ENCODE measurements at regions not wholly inside any gene's neighbourhood (a gene's known extent, or its start where the extent isn't known, plus 50 kb on each side); places are given as distances from the start of the nearest gene placed in this dataset.

DNA sequence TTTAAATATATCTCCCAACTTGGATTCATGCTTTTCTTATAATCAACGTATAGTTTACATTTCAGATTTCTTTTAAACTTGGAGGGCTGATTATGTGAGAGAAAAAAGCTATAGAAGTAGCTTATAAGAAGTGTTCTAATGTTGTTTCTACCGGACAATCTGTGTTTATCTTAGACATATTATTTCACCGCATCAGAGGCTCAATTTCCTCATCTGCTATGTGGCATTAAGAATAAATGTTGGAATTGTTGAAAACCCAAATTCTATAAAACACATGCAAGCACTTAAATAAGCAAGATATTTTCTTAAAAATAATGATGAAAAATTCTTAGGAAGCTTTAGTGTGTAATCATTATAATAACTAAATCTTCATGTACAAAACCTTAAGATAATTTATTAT, 407.9 kb downstream of the HRH4 start:
- no peak overlapping the region for H3K27ac ChIP-seq
- TF ChIP-seq, protein P1, sequence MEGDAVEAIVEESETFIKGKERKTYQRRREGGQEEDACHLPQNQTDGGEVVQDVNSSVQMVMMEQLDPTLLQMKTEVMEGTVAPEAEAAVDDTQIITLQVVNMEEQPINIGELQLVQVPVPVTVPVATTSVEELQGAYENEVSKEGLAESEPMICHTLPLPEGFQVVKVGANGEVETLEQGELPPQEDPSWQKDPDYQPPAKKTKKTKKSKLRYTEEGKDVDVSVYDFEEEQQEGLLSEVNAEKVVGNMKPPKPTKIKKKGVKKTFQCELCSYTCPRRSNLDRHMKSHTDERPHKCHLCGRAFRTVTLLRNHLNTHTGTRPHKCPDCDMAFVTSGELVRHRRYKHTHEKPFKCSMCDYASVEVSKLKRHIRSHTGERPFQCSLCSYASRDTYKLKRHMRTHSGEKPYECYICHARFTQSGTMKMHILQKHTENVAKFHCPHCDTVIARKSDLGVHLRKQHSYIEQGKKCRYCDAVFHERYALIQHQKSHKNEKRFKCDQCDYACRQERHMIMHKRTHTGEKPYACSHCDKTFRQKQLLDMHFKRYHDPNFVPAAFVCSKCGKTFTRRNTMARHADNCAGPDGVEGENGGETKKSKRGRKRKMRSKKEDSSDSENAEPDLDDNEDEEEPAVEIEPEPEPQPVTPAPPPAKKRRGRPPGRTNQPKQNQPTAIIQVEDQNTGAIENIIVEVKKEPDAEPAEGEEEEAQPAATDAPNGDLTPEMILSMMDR (conservative IDR thresholded peaks at IDR 0.05): no peak
- no peak for TF ChIP-seq ZFX (IDR thresholded peaks at IDR 0.05)

DNA sequence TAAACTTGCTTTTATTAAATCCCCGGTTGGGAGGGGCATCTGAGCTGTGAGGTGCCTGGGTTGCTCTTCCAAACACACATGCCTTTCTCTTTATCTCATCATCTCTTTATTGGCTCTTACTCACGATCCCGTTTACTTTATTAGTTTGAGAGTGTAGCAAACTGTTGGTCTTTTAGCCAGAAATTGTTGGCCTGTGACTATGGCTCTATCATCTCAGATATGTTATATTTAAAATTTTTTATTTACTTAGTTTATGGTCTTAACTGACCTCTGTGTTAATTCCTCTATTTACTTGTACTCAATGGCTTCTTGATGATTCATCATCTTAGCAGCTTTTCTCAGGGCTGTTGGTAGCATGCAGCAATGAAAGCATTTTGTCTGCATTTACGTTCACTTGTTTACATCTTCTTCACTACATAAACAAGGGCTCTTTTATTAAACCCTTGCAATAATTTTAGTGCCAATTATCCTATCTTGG, 408.4 kb downstream of the HRH4 start:
- H3K27ac ChIP-seq: no peak overlapping the region
- no peak for TF ChIP-seq ZFX (IDR thresholded peaks at IDR 0.05)
- TF ChIP-seq, protein P1 (conservative IDR thresholded peaks at IDR 0.05): no peak

DNA sequence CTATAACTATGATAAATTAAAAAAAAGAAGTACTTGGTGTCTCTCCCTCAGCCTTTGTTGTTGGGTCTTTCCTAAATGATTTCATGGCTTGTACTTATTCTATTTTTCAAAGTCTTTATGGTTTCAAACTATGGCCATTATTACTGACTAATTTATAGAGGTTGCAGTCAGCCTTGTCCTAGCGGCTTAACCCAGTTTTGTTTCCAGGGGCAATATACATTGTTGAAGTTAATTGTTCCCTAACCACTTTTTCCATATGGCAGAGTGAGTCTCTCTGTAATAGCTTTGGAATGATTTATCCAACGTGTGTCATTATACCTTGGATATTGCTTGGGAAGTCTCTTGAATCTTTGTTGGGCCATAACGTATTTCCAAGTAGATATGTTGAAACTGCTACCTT, 408.8 kb downstream of the HRH4 start:
- H3K27ac ChIP-seq: no peak overlapping the region
- TF ChIP-seq, protein P1 (conservative IDR thresholded peaks at IDR 0.05): no peak
- TF ChIP-seq ZFX (IDR thresholded peaks at IDR 0.05): no peak

DNA sequence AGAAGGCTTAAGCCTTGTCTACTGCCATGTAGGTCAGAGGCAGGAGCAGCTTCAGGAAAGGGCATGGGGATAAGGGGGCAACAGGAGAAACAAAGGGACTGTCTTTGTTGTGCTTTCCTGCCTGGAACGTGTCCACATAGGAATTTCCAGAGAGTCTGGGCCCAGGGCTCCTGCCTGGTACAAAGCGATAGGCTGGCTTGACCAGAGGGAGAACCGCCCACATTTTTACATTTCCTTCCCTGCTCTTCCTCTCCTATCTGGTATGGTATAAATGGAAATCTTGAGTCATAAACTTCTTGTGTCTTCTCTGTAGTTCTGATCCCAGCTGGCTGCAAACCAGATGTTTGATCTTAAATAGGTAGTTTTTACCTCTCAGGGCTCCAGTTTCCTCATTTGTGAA, 414.8 kb downstream of the HRH4 start:
- TF ChIP-seq, protein P1 (conservative IDR thresholded peaks at IDR 0.05): no peak
- no peak for TF ChIP-seq ZFX (IDR thresholded peaks at IDR 0.05)
- H3K27ac ChIP-seq: no peak overlapping the region

DNA sequence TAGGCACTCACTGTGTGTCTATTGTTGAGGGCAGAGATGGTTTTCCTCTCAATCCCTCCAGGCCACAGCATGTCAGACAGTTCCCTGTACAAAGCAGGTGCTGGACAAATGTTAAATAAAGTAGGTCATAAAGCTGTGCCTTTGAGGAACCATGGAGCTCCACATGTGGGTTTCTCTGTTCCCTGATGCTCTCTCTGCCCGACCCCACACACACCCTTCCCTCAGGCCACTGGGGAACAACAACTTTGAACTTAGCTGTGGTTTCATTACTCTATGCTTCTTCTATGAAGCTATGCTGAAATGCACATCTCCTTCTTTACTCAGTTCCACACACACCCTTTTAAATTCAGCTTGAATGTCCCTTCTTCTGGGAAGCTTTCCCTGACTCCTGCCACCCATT, 415.3 kb downstream of the HRH4 start:
- H3K27ac ChIP-seq: no peak overlapping the region
- TF ChIP-seq, protein P1 (conservative IDR thresholded peaks at IDR 0.05): no peak
- TF ChIP-seq ZFX (IDR thresholded peaks at IDR 0.05): no peak

DNA sequence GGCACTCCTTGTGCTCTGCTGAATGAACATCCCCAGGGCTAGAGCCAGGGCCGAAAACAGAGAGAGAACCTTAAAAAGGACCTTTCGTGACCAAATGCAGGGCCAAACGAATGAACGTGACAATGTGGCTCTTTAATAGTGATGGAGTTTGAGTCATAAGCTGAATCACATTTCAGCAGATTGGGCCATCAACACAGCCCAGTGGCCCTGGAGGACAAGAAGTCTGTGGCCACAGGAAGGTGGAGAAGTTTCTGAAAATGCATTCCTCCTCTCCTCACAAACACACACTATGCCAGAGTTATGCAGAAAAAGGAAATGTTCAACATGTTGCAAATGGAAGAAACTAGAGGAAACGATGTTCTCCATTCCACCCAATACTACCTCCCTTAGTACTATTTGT, 415.8 kb downstream of the HRH4 start:
- no peak overlapping the region for H3K27ac ChIP-seq
- no peak for TF ChIP-seq ZFX (IDR thresholded peaks at IDR 0.05)
- TF ChIP-seq, protein P1 (conservative IDR thresholded peaks at IDR 0.05): no peak

DNA sequence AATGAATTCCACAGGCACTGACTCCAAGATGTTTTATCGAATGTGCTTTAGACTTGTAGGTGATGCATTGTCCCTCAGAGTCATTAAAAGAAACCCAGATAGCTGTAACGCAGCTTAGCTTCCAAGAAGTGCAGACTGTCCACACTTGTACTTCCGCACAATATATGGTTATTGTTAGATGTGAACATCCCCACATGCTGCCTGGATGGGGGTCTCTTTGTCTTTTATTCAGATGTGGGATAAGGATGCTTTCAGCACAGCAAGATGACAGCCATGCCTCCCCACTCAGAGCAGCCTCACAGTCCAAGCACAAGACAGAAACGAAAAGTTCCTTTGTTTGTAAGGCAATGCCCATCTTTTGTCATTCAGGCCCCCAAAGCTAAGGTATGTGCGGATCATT, 416.6 kb downstream of the HRH4 start:
- TF ChIP-seq, protein P1 (conservative IDR thresholded peaks at IDR 0.05): no peak
- TF ChIP-seq ZFX (IDR thresholded peaks at IDR 0.05): no peak
- no peak overlapping the region for H3K27ac ChIP-seq
